AG10803 (cell line): ENCODE measurements at regions not wholly inside any gene's neighbourhood (a gene's known extent, or its start where the extent isn't known, plus 50 kb on each side); places are given as distances from the start of the nearest gene placed in this dataset.

Experiments used
- DNase-seq: peaks from one replicate; pipeline ENCODE4 v3.0.0; 2010; ENCODE audit warnings: low read depth
- H3K4me3 ChIP-seq: 2 replicates; pipeline ENCODE4 v1.5.1; 2011; ENCODE audit warnings: mild to moderate bottlenecking, low read length, control low read depth
- CTCF ChIP-seq: conservative IDR thresholded peaks from 2 replicates; pipeline ENCODE4 v1.5.1; 2011; ENCODE audit warnings: mild to moderate bottlenecking, low read length, control low read depth, inconsistent platforms

DNA sequence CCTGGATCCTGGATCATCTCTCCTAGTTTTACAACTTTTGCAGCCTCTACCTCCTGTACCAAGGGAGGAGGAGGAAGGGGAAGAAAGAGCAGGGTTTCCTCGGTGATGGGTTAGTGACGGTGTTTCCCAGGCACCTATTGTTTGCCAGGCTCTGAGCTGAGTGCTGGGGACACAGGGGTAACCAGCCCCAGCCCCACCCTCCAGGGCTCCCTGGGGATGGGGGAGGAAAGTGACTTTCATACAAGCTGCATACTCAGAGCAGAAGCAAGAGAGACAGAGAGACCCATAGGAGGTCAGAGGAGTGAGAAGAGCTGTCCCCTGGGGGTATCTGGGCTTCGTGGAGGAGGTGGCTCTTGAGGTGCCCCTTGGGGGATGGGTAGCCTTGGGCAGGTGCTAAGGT lies 89.4 kb upstream of the THY1 start:
- DNase-seq = no peak
- H3K4me3 ChIP-seq = no peak overlapping the region
- no peak for TF ChIP-seq CTCF

GRCh38 chr11:119511614-119512306 lies 88.8 kb upstream of the THY1 start:
- DNase-seq = no peak
- no peak overlapping the region for H3K4me3 ChIP-seq
- TF ChIP-seq CTCF = no peak

DNA sequence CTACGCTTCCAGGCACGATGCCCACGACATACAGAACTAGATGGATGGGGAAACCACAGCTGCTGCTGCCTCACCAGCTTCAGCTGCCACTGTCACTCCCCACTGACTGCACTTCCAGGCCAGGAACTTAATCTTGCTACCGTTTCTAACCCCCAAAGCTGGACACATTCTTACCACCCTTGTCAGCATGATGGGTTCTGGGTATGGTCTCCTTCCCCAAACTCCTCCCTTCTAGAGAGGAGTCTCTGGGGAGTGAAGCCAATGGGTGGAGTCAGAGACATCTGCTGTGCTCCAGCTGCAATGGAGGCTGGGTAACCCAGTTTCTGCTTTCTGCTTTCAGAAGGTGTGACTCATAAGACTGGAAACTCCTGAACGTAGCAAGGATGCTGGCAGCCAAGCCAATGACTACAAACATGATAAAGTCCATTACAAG lies 87.0 kb upstream of the THY1 start:
- DNase-seq = peak; percentile 89
- no peak for TF ChIP-seq CTCF
- H3K4me3 ChIP-seq = no peak overlapping the region

DNA sequence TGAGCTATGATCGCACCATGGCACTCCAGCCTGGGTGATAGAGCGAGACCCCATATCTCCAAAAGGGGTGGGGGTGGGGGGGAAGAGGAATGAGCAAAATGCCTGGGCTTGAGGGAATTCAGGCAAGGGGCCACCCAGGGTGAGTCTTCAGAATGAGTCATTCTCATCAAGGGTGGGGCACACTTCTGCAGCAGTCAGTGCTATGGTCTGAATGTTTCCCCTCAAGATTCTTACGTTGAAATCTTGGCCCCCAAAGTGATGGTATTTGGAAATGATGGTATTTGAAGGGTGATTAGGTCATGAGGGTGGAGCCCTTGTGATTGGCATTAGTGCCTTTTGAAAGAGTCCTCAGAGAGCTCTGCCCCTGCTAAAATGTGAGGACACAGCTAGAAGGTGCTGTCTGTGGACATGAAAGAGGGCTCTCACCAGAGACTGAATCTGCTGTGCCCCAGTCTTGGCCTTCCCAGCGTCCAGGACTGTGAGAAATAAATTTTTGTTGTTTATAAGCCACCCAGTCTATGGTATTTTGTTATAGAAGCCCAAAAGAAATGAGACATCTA lies 86.4 kb upstream of the THY1 start:
- DNase-seq = peak; percentile 52
- TF ChIP-seq CTCF = no peak
- no peak overlapping the region for H3K4me3 ChIP-seq

DNA sequence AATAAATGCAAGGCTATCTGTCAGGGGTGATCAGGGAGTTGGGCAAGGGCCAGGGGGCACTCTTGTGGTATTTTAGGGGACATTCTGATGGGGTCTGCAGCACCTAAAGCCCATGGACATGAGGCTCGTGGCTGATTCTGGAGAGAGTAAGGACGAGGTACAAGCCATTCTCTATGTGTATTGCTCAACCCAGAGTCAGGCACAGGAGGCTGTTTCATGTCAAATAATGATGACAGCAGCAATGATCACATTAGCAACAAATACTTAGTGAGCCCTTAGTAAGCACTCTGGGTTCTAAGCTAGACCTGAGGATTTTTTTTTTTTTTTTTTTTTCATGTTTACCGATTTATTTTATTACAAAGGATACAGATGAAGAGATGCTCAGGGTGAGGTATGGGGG lies 83.5 kb upstream of the THY1 start:
- no peak overlapping the region for H3K4me3 ChIP-seq
- no peak for TF ChIP-seq CTCF
- no peak for DNase-seq

DNA sequence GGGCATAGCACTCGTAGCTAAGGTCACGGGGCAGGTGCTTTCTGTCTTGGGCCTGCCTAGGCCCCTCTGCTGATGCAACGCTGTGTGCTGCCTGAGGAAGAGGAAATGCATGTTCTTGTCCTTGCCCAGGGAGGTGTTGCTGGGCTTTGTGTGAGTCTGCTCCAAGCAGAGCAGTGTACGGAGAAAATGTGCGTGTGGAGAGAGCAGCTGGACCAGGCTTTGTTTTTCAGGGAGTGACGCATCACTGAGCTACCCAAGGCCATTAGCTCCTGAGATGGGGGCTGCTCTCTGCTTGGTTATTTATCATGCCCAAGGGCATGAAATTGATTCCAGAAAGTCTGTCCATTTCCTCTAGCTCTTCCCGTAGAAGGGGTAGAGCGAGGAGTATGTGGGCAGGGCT lies 82.9 kb upstream of the THY1 start:
- peak; percentile 16 for DNase-seq
- no peak for TF ChIP-seq CTCF

GRCh38 chr11:119505071-119505470 lies 82.1 kb upstream of the THY1 start:
- DNase-seq = no peak
- H3K4me3 ChIP-seq = no peak overlapping the region
- no peak for TF ChIP-seq CTCF

More for the DNA sequence above, 82.9 kb upstream of the THY1 start:
- H3K4me3 ChIP-seq = no peak overlapping the region
